Stimulated activated CD4-positive, alpha-beta T cell treated with anti-CD3 and anti-CD28 coated beads, Interleukin-1b, Interleukin-23, amount 100 ng/mL, for 1 hour (primary cell): ENCODE measurements at regions not wholly inside any gene's neighbourhood (a gene's known extent, or its start where the extent isn't known, plus 50 kb on each side); places are given as distances from the start of the nearest gene placed in this dataset.

ENCODE experiments used
- DNase-seq, 2 donors: peaks; one replicate each; pipeline ENCODE4 v3.0.0-alpha.2; 2020; ENCODE audit warnings: low read depth in 2 of 2

DNA sequence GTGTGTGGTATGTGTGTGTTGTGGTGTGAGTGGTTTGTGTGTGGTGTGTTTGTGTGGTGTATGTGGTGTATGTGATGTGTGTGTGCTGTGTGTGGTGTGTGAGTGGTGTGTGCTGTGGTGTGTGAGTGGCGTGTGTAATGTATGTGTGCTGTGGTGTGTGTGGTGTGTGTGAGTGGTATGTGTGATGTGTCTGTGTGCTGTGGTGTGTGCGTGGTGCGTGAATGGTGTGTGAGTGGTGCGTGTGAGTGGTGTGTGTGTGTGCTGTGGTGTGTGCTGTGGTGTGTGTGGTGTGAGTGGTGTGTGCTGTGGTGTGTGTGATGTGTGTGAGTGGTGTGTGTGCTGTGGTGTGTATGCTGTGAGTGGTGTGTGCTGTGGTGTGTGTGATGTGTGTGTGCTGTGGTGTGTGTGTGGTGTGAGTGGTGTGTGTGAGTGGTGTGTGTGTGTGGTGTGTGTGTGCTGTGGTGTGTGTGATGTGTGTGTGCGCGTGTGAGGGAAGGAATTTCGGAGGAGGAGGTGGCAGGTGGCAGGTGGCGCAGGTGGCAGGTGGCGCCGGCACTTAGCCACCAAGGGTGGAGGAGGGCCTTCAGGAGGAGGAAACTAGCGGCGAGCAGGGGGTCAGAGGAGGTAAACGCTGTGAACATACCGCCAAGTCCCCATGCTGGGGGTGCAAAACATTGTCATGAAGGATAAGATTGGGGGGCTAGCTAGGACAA, 191.8 kb downstream of the MELK start:
- no peak for DNase-seq

DNA sequence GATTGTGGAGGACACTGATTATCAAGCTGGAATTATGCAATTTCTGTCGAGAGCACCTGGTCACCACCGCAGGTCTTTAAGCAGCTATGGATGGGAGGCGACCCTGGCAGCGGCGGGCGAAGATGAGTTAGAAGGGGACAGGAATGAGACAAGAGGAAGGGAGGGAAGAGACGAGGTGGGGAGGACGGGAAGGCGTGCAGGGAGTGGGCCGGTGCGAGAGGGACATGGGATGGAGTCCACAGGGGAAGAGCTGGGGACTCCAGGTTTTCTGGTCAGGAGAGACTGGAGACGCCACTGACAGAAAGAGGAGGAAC, 192.3 kb downstream of the MELK start:
- no peak for DNase-seq

GRCh38 chr9:36765468-36766341, 193.0 kb downstream of the MELK start:
- peak; percentile 75 to 88 for DNase-seq

DNA sequence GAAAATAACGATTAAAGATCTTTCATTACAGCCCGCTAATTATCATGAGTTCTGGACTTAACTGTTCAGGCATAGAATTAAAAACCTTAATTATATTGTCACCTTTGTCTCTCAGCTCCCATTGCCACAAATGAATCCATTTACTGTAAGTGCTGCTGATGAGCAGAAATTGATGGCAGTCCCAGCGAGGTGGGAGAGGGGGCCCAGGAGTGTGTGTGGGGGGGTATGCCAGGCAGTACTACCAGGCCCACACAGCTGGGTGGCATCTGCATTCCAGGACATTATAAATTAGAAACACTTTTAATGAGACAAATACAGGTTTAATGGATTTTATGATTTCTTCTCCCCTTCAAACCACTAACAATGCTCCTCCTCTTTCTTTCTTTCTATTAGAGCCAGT, 196.0 kb downstream of the MELK start:
- DNase-seq, result no peak

GRCh38 chr9:36770025-36770424, 197.3 kb downstream of the MELK start:
- DNase-seq, result no peak

GRCh38 chr9:36772449-36773403, 200.0 kb downstream of the MELK start:
- no peak for DNase-seq

DNA sequence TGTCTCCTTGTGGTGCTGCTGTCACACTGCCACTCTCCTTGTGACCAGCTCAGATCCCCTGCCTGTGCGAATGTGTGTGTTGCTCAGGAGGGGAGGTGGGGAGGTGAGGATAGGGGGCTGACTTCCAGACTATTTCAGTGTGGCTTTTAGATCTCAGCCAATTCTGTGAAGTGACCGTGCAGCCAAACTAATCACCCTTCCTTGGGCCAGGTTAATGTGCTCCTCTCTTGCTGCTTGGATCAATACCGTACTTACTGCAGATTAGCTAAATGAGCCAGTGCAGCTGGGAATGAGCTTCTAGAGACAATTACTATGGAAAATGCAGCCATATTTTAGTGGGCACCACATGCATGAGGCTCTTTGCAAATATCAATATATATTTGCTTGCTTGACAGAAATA, 206.0 kb downstream of the MELK start:
- DNase-seq, result no peak

- DNase-seq, result no peak
These were observed 206.9 kb downstream of the MELK start for GRCh38 chr9:36779582-36779981.

GRCh38 chr9:36780186-36780585, 207.5 kb downstream of the MELK start:
- DNase-seq, result no peak

DNA sequence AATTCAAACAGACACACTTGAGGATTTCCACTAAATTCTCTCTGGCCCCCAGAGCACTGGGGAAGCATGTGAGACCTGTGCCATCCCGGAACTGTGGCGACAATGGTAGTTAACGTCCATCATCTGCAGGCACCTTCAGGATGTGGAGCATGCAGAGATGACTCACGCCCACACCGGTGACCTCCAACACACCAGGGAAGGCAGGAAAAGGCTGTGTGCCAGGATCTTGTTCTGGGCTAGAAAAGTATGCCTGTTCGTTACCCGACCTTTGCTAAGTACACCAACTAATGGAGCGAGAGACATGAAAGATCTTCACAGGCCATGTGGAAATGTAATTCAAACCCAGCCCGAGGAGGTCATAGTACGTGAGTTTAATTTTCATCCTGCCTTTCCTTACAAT, 208.8 kb downstream of the MELK start:
- no peak for DNase-seq
